ENCODE measurements at regions not wholly inside any gene's neighbourhood (a gene's known extent, or its start where the extent isn't known, plus 50 kb on each side); places are given as distances from the start of the nearest gene placed in this dataset.

DNA sequence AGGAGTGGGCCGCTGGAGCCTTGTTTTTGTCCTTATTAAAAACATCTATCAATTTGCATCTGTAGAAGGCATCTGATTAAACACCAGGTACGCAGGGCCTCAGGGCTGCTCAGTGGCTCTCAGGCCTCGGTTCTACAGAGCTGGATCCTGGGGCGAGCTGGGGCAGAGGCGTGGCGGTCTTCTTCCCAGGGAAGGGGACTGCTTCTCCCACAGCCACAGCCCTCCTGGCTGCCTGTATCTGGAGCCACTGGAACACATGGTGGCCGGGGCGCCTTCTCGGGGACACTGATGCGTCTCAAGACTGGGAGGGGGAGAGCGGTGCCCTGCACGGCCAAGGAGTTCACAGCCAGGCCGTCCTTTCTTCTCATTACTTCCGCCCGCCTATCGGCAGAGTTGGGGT is 1178.2 kb downstream of the BRD1 start:
- no peak overlapping the region for H3K4me3 ChIP-seq (ENCODE audit: low read depth, low read length)
- no peak for DNase-seq (ENCODE audit: low read depth)
- TF ChIP-seq, protein P1, sequence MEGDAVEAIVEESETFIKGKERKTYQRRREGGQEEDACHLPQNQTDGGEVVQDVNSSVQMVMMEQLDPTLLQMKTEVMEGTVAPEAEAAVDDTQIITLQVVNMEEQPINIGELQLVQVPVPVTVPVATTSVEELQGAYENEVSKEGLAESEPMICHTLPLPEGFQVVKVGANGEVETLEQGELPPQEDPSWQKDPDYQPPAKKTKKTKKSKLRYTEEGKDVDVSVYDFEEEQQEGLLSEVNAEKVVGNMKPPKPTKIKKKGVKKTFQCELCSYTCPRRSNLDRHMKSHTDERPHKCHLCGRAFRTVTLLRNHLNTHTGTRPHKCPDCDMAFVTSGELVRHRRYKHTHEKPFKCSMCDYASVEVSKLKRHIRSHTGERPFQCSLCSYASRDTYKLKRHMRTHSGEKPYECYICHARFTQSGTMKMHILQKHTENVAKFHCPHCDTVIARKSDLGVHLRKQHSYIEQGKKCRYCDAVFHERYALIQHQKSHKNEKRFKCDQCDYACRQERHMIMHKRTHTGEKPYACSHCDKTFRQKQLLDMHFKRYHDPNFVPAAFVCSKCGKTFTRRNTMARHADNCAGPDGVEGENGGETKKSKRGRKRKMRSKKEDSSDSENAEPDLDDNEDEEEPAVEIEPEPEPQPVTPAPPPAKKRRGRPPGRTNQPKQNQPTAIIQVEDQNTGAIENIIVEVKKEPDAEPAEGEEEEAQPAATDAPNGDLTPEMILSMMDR (IDR thresholded peaks at IDR 0.05; ENCODE audit: low read depth, low read length) = no peak
- no peak for TF ChIP-seq MYC (IDR thresholded peaks at IDR 0.05; ENCODE audit: low read depth, low read length)
- TF ChIP-seq, protein P2, sequence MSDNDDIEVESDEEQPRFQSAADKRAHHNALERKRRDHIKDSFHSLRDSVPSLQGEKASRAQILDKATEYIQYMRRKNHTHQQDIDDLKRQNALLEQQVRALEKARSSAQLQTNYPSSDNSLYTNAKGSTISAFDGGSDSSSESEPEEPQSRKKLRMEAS (IDR thresholded peaks at IDR 0.05; ENCODE audit: low read depth, low read length) = no peak
- no peak for TF ChIP-seq POLR2A (IDR thresholded peaks at IDR 0.05; ENCODE audit: extremely low read depth, insufficient read length)

DNA sequence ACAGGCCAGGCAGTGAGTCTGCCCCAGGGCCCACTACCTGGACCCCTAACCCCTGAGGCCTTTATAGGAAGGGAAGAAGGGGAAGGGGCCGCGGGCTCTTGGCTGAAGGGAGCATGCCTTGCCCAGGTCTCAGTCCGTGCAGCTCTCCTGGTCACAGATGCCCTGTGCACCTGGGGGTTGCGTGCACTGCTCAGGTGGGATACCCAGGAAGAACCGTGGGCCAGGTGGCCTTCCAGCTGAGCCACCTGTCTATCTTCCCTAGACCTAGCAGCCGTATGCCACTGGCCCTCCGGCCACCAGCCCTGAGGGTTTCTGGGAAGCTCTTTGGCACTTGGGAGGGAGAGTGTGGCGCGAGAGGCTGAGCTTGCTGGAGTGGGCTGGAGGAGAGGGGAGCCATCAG is 1178.6 kb downstream of the BRD1 start:
- no peak for DNase-seq (ENCODE audit: low read depth)
- TF ChIP-seq POLR2A (IDR thresholded peaks at IDR 0.05; ENCODE audit: extremely low read depth, insufficient read length) (no peak), MYC (IDR thresholded peaks at IDR 0.05; ENCODE audit: low read depth, low read length) (no peak)
- TF ChIP-seq, protein P2 (IDR thresholded peaks at IDR 0.05; ENCODE audit: low read depth, low read length) = no peak
- TF ChIP-seq, protein P1 (IDR thresholded peaks at IDR 0.05; ENCODE audit: low read depth, low read length) = no peak

DNA sequence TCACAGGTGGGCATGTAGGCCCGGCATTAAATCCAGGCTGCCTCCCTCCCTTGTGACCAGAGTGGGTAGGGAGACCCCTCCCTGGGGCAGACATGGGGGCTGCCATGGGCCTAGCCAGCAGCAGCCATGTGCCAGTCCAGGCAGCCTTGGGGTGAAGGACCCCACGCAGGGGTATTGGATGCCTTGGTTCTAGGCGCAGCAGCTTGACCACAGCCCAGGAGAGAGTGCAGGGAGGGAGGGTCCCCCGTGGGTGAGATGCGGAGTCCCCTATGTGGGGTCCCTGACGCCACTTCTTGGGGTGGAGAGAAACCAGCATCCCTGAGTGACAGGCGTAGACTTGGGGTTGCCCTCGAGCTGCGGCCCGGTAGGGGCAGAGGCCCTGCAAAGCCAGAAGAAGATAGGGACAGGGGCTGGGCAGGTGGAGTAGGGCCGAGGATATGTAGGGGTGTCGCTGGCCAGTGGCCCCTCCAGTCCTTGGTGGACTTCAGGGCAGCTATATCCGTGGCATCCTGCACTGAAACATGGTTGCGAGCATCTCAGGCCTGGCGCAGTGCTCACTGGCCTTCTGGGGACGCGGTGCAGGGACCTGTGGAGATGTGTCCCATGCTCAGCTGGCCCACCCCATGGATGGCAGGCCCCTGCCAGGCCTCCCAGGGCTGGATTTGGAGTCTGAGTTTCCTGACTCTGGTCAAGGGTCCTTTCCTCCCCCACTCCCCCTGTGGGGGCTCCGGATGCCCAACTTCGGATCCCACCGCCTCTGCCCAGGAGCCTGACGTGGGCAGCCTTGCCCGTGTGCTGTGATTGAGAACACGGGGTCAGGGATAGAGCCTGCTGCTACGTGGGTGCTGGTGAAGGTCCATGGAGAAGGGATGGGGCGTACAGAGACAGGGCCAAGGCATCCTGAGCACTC is 1179.8 kb downstream of the BRD1 start:
- H3K4me3 ChIP-seq (ENCODE audit: low read depth, low read length) = no peak overlapping the region
- TF ChIP-seq, protein P2 (IDR thresholded peaks at IDR 0.05; ENCODE audit: low read depth, low read length) = no peak
- TF ChIP-seq MYC (IDR thresholded peaks at IDR 0.05; ENCODE audit: low read depth, low read length) (no peak), POLR2A (IDR thresholded peaks at IDR 0.05; ENCODE audit: extremely low read depth, insufficient read length) (no peak)
- TF ChIP-seq, protein P1 (IDR thresholded peaks at IDR 0.05; ENCODE audit: low read depth, low read length) = no peak
- DNase-seq (ENCODE audit: low read depth) = no peak

More for the DNA sequence above, 1178.6 kb downstream of the BRD1 start:
- no peak overlapping the region for H3K4me3 ChIP-seq (ENCODE audit: low read depth, low read length)

DNA sequence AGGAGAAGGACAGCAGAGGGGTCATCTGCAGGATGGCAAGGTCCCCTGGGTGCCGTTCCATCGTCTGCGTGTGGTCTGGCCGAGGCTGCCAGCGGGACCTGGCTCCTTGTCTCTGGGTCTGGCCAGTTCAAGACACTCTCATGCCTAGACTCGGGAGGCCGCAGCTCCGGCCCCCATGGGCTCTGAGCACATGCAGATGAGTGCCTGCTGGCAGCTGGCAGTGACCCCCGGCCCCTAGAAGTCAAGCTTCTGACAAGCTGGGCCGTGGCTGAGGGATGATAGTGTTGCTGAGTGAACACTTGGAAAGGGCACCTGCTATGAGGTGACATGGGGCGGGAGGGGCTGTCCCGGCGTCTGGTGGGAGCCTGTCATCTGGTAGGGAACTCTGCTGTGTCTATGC is 1180.6 kb downstream of the BRD1 start:
- H3K4me3 ChIP-seq (ENCODE audit: low read depth, low read length) = no peak overlapping the region
- no peak for DNase-seq (ENCODE audit: low read depth)
- TF ChIP-seq MYC (IDR thresholded peaks at IDR 0.05; ENCODE audit: low read depth, low read length) (no peak), POLR2A (IDR thresholded peaks at IDR 0.05; ENCODE audit: extremely low read depth, insufficient read length) (no peak)
- TF ChIP-seq, protein P1 (IDR thresholded peaks at IDR 0.05; ENCODE audit: low read depth, low read length) = no peak
- TF ChIP-seq, protein P2 (IDR thresholded peaks at IDR 0.05; ENCODE audit: low read depth, low read length) = no peak

DNA sequence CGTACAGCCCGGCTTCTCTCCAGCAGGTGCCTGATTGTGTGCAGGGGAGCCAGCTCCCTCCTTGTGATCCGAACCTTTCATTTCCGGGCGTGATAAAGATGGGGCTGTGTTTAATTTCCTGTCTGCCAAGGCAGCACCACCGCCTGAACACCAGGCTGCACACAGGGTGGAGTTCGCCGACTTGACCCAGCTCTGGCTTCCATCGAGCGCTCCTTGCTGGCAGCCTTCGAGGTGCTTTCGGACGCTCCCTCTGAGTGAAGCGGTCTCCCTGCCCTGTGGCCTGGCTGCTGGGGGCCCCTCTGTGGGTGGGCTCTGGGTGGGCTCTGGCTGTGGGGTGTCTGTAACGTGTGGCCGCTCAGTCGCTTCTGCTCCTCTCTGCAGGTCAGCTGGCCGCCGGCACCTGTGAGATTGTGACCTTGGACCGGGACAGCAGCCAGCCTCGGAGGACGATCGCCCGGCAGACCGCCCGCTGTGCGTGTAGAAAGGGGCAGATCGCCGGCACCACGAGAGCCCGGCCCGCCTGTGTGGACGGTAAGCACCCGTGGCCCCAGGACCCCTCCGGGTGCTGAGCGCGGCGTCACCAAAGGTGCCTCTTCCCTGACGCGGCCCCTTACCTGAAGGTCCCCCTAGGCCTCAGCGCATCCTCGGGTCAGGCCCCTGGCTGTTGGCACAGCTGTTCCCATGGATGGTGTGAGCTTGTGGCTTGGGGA is 1181.3 kb downstream of the BRD1 start:
- no peak overlapping the region for H3K4me3 ChIP-seq (ENCODE audit: low read depth, low read length)
- TF ChIP-seq MYC (IDR thresholded peaks at IDR 0.05; ENCODE audit: low read depth, low read length) (no peak), POLR2A (IDR thresholded peaks at IDR 0.05; ENCODE audit: extremely low read depth, insufficient read length) (no peak)
- TF ChIP-seq, protein P1 (IDR thresholded peaks at IDR 0.05; ENCODE audit: low read depth, low read length) = no peak
- TF ChIP-seq, protein P2 (IDR thresholded peaks at IDR 0.05; ENCODE audit: low read depth, low read length) = no peak
- DNase-seq (ENCODE audit: low read depth) = no peak

Measured in NB4 (cell line).